Amniotic stem cell (primary cell): ENCODE measurements at regions not wholly inside any gene's neighbourhood (a gene's known extent, or its start where the extent isn't known, plus 50 kb on each side); places are given as distances from the start of the nearest gene placed in this dataset.
"Not testable (repeated sequence)": the region's sequence is repeated elsewhere in the genome, so short reads cannot be mapped to it uniquely, and the experiment has no call there.

ENCODE experiments used
- DNase-seq: peaks from one replicate; lab custom pipeline; 2025; lab: John Stamatoyannopoulos, UW

GRCh38 chr2:230593765-230594164, 118.9 kb upstream of the CAB39 start:
- no peak for DNase-seq

- DNase-seq, result no peak
These were observed 118.3 kb upstream of the CAB39 start for GRCh38 chr2:230594286-230594840.

GRCh38 chr2:230599853-230600252, 112.8 kb upstream of the CAB39 start:
- no peak for DNase-seq

- DNase-seq, result no peak
These were observed 112.4 kb upstream of the CAB39 start for GRCh38 chr2:230600285-230600684.

- no peak for DNase-seq
These were observed 111.8 kb upstream of the CAB39 start for GRCh38 chr2:230600881-230601280.

- DNase-seq, result no peak
These were observed 111.1 kb upstream of the CAB39 start for GRCh38 chr2:230601510-230601909.

GRCh38 chr2:230602562-230603230, 109.9 kb upstream of the CAB39 start:
- no peak for DNase-seq

- not testable (repeated sequence) for DNase-seq
These were observed 109.3 kb upstream of the CAB39 start for GRCh38 chr2:230603317-230603716.

- not testable (repeated sequence) for DNase-seq
These were observed 108.5 kb upstream of the CAB39 start for GRCh38 chr2:230604158-230604557.

- DNase-seq, result no peak
These were observed 98.6 kb upstream of the CAB39 start for GRCh38 chr2:230614040-230614439.

- DNase-seq, result no peak
These were observed 97.7 kb upstream of the CAB39 start for GRCh38 chr2:230614913-230615332.

GRCh38 chr2:230617256-230617706, 95.4 kb upstream of the CAB39 start:
- DNase-seq, result peak; percentile 24

GRCh38 chr2:230619491-230619890, 93.2 kb upstream of the CAB39 start:
- no peak for DNase-seq

GRCh38 chr2:230625220-230625619, 87.4 kb upstream of the CAB39 start:
- DNase-seq, result not testable (repeated sequence)

GRCh38 chr2:230627091-230627490, 85.6 kb upstream of the CAB39 start:
- not testable (repeated sequence) for DNase-seq

- DNase-seq, result peak; percentile 13
These were observed 84.6 kb upstream of the CAB39 start for GRCh38 chr2:230627806-230628724.

- no peak for DNase-seq
These were observed 81.2 kb upstream of the CAB39 start for GRCh38 chr2:230631470-230631869.

GRCh38 chr2:230634146-230634545, 78.5 kb upstream of the CAB39 start:
- no peak for DNase-seq

GRCh38 chr2:230634721-230635313, 77.8 kb upstream of the CAB39 start:
- DNase-seq, result not testable (repeated sequence)

- DNase-seq, result no peak
These were observed 75.9 kb upstream of the CAB39 start for GRCh38 chr2:230636684-230637271.

- DNase-seq, result not testable (repeated sequence)
These were observed 75.2 kb upstream of the CAB39 start for GRCh38 chr2:230637486-230637885.

GRCh38 chr2:230640540-230641011, 72.1 kb upstream of the CAB39 start:
- DNase-seq, result no peak
